ENCODE measurements at regions not wholly inside any gene's neighbourhood (a gene's known extent, or its start where the extent isn't known, plus 50 kb on each side); places are given as distances from the start of the nearest gene placed in this dataset.
A peak's percentile ranks its signal among the peaks of the same experiment; 100 is the strongest.

DNA sequence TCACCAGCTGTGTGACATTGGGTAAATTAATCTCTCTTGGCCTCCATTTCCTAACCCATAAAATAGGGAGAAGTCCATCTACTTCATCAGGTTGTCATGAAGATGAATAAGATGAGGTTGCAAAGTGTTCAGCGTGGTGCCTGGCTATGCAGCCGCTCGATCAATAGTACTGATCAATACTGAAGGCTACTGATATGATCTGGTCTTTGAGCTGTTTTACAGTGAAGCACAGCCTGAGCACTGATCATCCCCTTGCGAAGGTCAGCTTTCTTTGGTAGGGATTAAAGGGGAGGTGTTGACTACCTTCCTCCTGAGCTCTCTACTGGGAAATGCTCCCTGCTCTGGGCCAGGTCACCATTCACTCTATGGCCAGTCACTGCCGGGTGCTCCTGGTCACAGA is 108.4 kb upstream of the NOCT start:
- Mint-ChIP-seq H3K27me3 (ENCODE audit: low read depth in 3 of 3) (peaks cover 0 to 10% (median 7%) of the 10 kb centered on the region in 3 donors), H3K36me3 (peaks cover 0 to 2% of the 10 kb centered on the region in 2 donors), H3K9me3 (no peaks in the 10 kb centered on the region), H3K4me1 (peaks cover 3% of the 10 kb centered on the region), H3K27ac (no peak overlapping the region), H3K4me3 (no peak overlapping the region)
- Histone ChIP-seq H4K20me1 (ENCODE audit: insufficient read depth, low read length) (no peaks in the 10 kb centered on the region), H3K27ac (ENCODE audit: low read depth in 1 of 2, low read length in 2 of 2) (no peak overlapping the region), H2AFZ (ENCODE audit: insufficient read depth, low read depth, low read length, poor library complexity, severe bottlenecking) (no peak overlapping the region), H3K9me3 (replicated peaks in 1 of 2; ENCODE audit: control insufficient read depth in 1 of 2, insufficient read depth in 1 of 2, low read length in 2 of 2) (no peaks in the 10 kb centered on the region), H3K27me3 (ENCODE audit: control insufficient read depth in 2 of 2, insufficient read depth in 2 of 2, low read length in 2 of 2) (no peaks in the 10 kb centered on the region), H3K4me3 (replicated peaks in 1 of 3; ENCODE audit: low read depth in 2 of 3, low read length in 3 of 3) (no peak overlapping the region), H3K79me2 (ENCODE audit: insufficient read depth, low read length) (no peaks in the 10 kb centered on the region), H3K4me2 (replicated peaks; ENCODE audit: extremely low read depth, low read length, poor library complexity, severe bottlenecking) (no peak overlapping the region), H3K9ac (ENCODE audit: insufficient read depth, low read length, poor library complexity, severe bottlenecking) (no peak overlapping the region), H3K4me1 (ENCODE audit: control insufficient read depth in 1 of 2, insufficient read depth in 2 of 2, low read length in 2 of 2) (no peaks in the 10 kb centered on the region), H3K36me3 (replicated peaks in 1 of 2; ENCODE audit: control insufficient read depth in 1 of 2, insufficient read depth in 2 of 2, low read length in 2 of 2) (no peaks in the 10 kb centered on the region)
- 83% methylated on average over 1 of the region's 5 CpGs for WGBS (ENCODE audit: insufficient coverage)
- TF ChIP-seq CTCF (IDR thresholded peaks at IDR 0.05): no peak
- intact Hi-C loops (cut with micrococcal nuclease): no loop called here
- no peak for DNase-seq

DNA sequence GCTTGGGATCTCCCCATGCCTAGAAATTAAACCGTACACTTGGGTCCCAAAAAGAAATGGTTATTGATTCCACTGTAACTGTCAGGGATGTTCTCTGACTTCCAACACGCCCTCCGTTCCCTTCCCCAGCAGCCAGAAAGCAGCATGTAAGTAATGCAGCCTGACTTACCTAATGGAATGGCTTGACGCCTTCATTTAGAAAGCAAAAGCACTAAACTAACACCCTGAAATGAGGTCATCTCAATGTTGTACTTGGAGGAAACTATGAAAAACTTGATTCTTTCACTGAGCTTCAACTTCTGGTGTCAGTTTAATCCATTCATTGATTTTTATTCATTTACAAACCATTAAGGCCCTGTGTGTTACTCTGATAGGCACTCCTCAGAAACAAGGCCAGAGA is 110.8 kb upstream of the NOCT start:
- Mint-ChIP-seq H3K9me3 (no peaks in the 10 kb centered on the region), H3K27ac (peak overlapping the region in 1 of 7 donors; percentile 51), H3K27me3 (ENCODE audit: low read depth in 3 of 3) (peaks cover 0 to 7% (median 0%) of the 10 kb centered on the region in 3 donors), H3K4me3 (no peak overlapping the region), H3K4me1 (no peaks in the 10 kb centered on the region), H3K36me3 (no peaks in the 10 kb centered on the region)
- H3K79me2 ChIP-seq (ENCODE audit: insufficient read depth, low read length): no peaks in the 10 kb centered on the region
- H3K9ac ChIP-seq (ENCODE audit: insufficient read depth, low read length, poor library complexity, severe bottlenecking): no peak overlapping the region
- H3K4me3 ChIP-seq (replicated peaks in 1 of 3; ENCODE audit: low read depth in 2 of 3, low read length in 3 of 3): no peak overlapping the region
- no peaks in the 10 kb centered on the region for H3K4me1 ChIP-seq (ENCODE audit: control insufficient read depth in 1 of 2, insufficient read depth in 2 of 2, low read length in 2 of 2)
- no peaks in the 10 kb centered on the region for H3K27me3 ChIP-seq (ENCODE audit: control insufficient read depth in 2 of 2, insufficient read depth in 2 of 2, low read length in 2 of 2)
- no peaks in the 10 kb centered on the region for H4K20me1 ChIP-seq (ENCODE audit: insufficient read depth, low read length)
- WGBS (ENCODE audit: insufficient coverage): 100% methylated on average over 2 of the region's 4 CpGs
- no peak overlapping the region for H2AFZ ChIP-seq (ENCODE audit: insufficient read depth, low read depth, low read length, poor library complexity, severe bottlenecking)
- no peak overlapping the region for H3K27ac ChIP-seq (ENCODE audit: low read depth in 1 of 2, low read length in 2 of 2)
- no peaks in the 10 kb centered on the region for H3K36me3 ChIP-seq (replicated peaks in 1 of 2; ENCODE audit: control insufficient read depth in 1 of 2, insufficient read depth in 2 of 2, low read length in 2 of 2)
- intact Hi-C loops (cut with micrococcal nuclease): no loop called here
- H3K4me2 ChIP-seq (replicated peaks; ENCODE audit: extremely low read depth, low read length, poor library complexity, severe bottlenecking): no peak overlapping the region
- DNase-seq: no peak
- no peaks in the 10 kb centered on the region for H3K9me3 ChIP-seq (replicated peaks in 1 of 2; ENCODE audit: control insufficient read depth in 1 of 2, insufficient read depth in 1 of 2, low read length in 2 of 2)
- no peak for TF ChIP-seq CTCF (IDR thresholded peaks at IDR 0.05)

Data from CD14-positive monocyte (primary cell).